GM12892 (cell line): ENCODE measurements at regions not wholly inside any gene's neighbourhood (a gene's known extent, or its start where the extent isn't known, plus 50 kb on each side); places are given as distances from the start of the nearest gene placed in this dataset.

ENCODE experiments used
- POLR2A ChIP-seq: IDR thresholded peaks from 2 replicates; pipeline ENCODE4 v1.6.1; 2011; ENCODE audit warnings: low read depth, low read length, control low read depth
- POLR2AphosphoS5 ChIP-seq: IDR thresholded peaks from 2 replicates; pipeline ENCODE4 v1.6.1; 2011; ENCODE audit warnings: low read depth, low read length, control low read depth
- TAF1 ChIP-seq: IDR thresholded peaks from 2 replicates; pipeline ENCODE4 v1.6.1; 2011; ENCODE audit warnings: low read depth, mild to moderate bottlenecking, control low read depth, low read length, borderline replicate concordance

- TF ChIP-seq TAF1 (no peak), POLR2AphosphoS5 (no peak), POLR2A (no peak)
These were observed 233.0 kb upstream of the PRKD1 start for GRCh38 chr14:30160608-30161007.
